Prostate gland (tissue), 2 donors: ENCODE measurements at regions not wholly inside any gene's neighbourhood (a gene's known extent, or its start where the extent isn't known, plus 50 kb on each side); places are given as distances from the start of the nearest gene placed in this dataset.

Experiments used
- CTCF ChIP-seq, 4 experiments: fragments of 200-600 bp in 2 of 4; fragments of 450-650 bp in 2 of 4; sonication (generic) in 2 of 4; IDR thresholded peaks; 1 replicate in 3 of 4; 2 replicates in 1 of 4; pipeline ENCODE4 v1.5.1; 2016 to 2019; ENCODE audit warnings: antibody characterized with exemption in 4 of 4, mild to moderate bottlenecking in 2 of 4, moderate library complexity in 2 of 4
- POLR2A ChIP-seq: fragments of 450-650 bp; IDR thresholded peaks from one replicate; pipeline ENCODE4 v1.6.1; 2016; ENCODE audit warnings: antibody characterized with exemption, mild to moderate bottlenecking
- POLR2AphosphoS5 ChIP-seq: sonication (generic); formaldehyde crosslinking; IDR thresholded peaks from one replicate; pipeline ENCODE4 v1.6.1; 2017; ENCODE audit warnings: antibody characterized with exemption

- TF ChIP-seq POLR2A = no peak
- no peak for TF ChIP-seq CTCF (IDR thresholded peaks at IDR 0.05)
- no peak for TF ChIP-seq POLR2AphosphoS5
These were observed 731.2 kb downstream of the BRD1 start for GRCh38 chr22:49096476-49096875.
